GM18909 (cell line): ENCODE measurements at regions not wholly inside any gene's neighbourhood (a gene's known extent, or its start where the extent isn't known, plus 50 kb on each side); places are given as distances from the start of the nearest gene placed in this dataset.

Experiments
- ATAC-seq: cut with Tn5 transposase; IDR thresholded peaks from one replicate; pipeline ENCODE4 v1.9.1; 2021; ENCODE audit warnings: mild to moderate bottlenecking; ENCODE audit not compliant: unreplicated experiment, poor library complexity

DNA sequence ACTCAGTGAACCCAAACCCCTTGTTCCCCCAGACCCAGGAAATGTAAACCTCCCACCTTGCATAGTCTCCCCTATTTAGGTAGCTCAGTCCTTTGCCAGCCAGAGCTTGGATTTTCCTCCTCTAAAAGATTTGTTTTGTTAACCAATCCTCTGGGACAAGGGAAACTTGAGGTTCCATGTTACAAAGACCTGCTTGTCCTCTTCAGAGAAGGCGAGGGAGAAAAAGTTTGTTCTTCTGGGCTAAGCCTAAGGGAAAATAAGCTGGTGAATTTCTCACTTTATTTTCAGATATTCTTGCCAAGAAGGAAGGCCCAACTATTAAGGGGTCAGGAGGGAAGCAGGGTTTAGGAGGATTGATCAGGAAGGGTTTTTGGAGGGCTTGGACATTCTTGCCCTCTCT lies 136.1 kb upstream of the PROK2 start:
- ATAC-seq, result no peak

DNA sequence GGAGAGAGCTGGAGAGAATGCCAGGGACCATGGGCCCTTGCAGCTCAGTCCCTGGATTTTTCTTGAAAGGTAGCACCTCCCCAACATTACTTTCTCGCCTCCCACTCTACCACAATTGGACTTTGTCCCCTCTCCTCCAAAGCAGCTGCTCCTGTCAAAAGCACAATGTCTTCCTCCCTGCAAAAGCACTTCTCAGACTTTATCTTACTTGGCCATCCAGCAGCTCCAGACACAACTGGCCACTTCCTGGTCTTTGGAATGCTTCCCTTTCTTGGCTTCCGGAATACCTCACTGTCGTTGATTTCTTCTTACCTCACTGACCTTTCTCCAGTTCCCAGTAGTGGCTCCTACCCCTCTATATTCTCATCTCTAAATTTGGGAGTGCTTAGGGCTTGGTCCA lies 134.6 kb upstream of the PROK2 start:
- ATAC-seq, result no peak

DNA sequence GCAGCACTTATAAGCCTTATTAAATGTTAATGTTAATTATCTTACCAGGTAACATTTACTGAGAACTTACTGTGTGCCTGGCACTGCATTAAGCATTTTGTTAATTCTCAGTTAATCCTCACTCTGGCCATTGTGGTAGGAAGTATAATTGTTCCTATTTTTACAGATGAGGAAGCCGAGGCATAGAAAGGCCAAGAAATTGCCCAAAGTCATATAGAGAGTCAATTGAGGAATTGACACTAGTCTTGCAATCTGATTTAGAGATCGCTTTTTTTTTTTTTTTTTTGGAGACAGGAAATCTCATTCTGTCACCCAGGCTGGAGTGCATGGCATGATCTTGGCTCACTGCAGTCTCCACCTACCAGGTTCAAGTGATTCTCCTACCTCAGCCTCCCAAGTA lies 132.6 kb upstream of the PROK2 start:
- ATAC-seq, result no peak

DNA sequence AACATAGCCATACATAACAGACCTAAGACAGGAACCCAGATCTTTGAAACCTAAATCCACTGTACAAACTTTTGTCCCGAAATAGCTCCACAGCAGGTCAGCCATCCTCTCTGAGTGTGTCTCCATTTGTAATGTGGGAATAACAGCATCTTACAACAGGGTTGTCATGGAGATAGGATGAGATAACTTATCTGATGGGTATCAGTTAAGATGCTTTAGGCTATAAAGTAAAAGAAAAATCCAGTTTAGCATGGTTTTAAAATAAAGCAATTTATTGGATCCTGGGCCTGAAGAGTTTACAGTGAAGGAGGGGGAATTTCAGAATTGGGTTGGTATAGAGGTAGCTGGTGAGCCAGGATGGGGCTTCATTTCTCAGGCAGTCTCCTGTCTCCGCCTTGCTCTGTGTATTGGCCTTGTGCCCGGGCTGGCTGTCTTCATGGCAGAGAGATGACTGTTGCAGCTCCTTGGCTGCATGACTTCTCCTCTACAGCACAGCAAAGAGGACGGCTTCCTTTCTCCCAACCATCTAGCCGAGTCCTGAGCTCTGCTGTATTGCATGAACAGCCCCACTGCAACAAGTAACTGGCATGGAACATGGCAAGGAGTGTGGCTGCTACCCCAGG lies 131.9 kb upstream of the PROK2 start:
- ATAC-seq, result no peak

DNA sequence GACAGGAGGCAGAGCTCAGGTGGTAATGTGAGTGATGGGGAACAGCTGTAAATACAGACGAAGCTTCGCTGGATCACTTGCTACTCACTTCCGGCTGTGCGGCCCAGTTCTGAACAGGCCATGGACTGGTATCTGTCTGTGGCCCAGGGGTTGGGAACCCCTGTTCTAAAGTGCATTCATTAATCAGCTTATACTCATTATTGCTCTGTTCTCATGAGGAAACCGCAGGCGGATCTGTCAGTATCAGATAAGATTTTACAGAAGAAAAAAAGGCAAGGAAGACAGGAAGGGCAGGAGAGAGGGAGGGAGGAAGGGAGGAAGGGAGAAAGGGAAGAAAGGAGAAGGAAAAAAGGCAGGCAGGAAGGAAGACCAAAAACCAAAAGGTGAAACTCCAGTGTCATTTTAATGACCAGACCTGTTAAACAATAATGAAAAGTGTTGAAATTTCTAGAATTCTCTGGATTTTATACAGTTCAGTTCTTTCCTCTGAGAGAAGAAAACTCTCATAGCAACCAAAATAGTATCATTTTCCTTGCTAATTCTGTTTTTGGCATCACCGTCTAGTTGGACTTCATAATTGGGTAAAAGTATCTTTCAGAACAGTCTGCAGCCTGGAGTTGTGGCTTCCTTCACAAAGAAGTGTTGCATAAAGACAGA lies 128.0 kb upstream of the PROK2 start:
- ATAC-seq, result no peak

DNA sequence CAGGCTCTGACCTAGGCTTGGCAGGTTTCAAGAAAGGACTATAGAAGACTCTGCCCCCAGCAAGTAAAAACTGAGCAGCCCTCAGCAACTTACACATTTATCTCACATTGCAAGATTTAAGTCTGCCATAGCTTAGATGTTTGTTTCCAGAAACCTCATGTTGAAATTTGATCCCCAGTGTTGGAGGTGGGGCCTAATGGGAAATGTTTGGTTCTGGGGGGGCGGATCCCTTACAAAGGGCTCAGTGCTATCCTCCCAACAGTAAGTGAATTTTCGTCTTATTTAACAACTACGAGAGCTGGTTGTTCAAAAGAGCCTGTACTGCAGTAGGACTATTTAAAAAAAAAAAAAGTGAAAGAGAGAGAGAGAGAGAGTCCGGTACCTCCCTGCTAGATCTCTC lies 125.2 kb upstream of the PROK2 start:
- no peak for ATAC-seq

DNA sequence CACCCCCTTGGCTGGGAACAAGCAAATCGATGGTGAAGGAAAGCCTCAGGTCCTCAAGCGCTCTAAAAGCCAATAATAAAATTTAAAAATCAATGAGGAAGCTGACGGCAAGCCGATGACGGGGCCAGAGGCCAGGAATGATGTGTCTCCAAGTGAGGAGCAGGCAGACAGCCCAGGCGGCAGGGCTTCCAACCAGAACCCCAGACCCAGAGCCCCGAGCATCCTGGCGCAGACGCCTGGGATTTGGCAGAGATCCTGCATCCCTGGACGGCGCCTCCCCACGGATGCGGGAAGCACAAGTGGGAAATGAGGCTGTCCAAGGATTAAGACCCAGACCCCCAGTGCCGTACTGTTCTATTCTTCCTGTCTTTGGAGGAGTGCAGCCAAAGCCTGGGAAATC lies 123.0 kb upstream of the PROK2 start:
- no peak for ATAC-seq

DNA sequence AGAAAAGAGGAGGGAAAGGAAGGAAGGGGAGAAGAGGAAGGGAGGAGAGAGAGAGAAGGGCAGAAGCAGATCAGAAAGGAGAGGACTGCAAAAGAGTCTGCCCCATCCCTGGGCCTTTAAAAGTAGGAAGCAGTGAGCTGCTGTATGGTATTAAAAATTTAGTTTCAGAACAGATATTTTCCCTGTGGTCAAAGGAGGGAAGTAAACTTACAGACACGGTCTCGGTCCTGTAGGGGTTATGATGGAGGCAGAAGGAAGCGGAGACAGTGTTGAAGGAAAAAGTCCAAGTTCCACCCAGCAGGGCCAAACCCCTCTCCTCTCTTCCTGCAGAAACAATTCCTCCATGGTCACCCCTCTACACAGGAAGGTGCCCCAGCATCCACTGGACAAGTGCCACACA lies 122.0 kb upstream of the PROK2 start:
- no peak for ATAC-seq

DNA sequence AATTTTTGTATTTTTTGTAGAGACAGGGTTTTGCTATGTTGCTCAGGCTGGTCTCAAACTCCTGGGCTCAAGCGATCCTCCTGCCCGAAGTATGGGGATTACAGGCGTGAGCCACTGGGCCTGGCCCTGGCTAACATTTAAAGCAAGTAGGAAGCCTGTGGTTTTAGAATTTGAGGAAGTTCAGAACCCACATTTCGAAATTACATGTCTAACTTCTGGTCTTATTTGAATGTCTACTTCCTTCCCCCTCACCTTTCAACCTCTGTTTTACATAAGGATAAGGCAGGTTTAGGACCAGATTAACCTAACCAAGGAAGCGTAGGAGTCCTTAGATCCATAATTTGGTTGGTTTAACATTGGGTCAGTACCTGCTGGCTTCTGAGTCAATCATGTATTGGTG lies 120.5 kb upstream of the PROK2 start:
- peak; percentile 89 for ATAC-seq

DNA sequence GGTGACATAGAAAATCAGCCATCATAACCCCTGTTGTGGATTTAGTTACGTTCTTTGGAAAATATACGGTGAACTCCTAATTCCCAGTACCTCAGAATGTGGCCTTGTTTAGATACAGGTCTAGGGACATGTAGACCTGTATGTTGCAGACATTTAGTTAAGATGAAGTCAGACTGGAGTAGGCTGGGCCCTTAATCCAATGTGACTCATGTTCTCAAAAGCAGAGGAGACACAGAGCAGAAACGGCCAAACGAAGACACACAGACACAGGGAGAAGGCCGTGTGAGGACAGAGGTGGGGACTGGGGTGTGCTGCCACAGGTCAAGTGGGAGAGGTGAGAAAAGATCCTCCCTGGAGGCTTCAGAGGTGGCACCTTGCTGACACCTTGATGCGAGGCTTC lies 119.0 kb upstream of the PROK2 start:
- ATAC-seq, result no peak

DNA sequence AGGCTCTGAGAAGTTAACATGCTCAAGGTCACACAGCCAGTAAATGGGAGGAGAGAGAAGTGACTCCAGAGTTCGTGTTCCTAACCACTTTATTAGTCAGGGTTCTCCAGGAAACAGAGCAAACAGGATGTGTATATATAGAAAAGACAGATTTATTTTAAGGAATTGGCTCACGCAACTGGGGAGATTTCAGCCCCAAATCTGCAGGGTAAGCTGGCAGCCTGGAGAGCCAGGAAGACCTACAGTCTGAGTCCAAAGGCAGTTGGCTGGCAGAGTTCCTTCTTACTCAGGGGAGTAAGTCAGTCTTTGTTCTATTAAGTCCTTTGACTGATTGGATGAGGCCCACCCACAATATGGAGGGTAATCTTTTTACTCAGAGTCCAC lies 118.2 kb upstream of the PROK2 start:
- no peak for ATAC-seq

DNA sequence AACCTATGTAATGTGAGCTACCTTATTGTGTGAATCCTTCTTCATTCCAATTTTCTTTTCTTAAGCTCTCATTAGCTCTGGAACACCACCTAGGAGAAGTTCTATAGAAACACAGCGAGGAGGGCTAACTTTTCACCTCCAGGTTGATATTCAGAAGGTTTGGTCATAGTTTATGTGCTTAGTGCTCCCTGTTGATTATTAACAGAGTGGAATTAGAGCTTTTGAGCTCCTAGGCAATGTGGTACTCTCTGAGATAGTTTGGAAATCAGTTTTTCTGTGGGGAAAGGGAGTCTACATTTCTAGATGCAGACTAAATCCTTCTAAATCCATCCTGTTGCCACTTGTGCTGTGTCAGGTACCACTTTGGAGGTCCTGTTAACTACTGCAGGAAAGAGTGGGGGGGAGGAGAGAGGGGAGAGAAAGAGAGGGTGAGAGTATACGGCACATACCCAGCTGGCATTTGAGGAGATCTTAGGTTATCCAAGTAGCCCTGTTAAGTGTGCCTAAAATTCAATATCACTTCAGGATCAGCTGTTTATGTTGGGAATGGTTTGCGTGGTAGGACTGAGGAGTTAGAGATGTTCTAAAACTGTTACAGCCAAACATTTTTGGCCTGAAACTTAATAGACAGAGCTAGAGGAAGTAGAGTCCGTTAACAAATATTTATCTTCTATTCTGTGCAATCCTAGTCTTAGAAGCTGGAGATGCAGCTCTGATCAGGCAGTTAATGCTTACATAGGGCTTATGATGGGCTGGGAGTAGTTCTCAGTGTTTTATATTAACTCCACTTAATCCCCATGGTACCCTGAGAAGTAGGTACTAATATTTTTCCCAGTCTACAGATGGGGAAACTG lies 117.5 kb upstream of the PROK2 start:
- no peak for ATAC-seq

DNA sequence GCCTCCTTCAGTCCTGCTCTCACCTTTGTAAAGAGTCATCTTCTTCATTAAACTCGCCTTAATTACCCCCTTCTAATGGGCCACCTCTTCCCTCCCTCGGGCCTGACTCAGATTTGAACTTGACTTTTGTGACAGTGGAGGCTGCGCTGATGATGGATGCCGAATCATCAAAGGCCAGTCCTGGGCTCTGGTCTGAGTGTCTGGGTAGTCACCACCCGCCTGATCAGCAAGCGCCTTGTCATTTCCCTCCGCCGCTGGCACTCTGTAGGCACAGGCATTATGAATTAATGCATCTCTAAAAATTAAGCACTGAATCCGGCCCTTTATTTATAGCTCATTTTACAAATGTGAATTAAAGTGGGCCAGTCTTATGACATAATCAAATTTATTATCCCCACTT lies 116.7 kb upstream of the PROK2 start:
- ATAC-seq, result no peak

DNA sequence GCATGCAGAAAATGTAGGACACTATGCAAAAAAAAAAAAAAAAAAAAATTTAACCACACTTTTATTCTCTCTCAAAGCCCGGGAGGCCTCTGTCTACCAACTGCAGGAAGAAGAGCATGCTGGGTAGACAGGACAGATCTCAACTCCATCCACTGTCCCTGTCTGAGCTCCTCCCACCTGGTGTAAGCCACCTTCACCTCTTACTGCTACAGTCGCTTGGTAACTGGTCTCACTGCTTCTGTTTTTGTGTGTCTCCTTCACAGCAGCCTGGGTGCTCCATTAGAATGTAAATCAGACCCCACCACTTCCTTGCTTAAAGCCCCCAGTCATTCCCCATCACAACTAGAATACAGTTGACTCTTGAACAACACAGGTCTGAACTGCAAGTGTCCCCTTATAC lies 115.1 kb upstream of the PROK2 start:
- no peak for ATAC-seq

DNA sequence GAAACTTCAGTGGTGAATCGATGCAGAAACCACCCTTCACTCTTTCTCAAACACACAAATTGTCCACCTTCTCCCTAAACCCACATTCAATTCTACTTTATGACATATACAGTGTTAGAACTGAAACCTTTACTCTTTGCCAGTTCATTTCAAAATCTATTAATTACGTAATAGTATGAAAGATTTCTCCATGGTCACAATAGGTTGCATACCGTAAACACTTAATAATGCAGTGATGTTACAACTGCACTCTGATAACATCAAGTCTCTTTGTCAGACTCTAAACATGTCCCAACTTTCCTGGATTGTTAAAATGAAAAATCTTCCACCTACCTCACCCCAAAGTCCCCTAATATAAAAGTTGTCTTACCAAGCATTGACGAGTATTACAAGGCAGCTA lies 111.8 kb upstream of the PROK2 start:
- ATAC-seq, result no peak

DNA sequence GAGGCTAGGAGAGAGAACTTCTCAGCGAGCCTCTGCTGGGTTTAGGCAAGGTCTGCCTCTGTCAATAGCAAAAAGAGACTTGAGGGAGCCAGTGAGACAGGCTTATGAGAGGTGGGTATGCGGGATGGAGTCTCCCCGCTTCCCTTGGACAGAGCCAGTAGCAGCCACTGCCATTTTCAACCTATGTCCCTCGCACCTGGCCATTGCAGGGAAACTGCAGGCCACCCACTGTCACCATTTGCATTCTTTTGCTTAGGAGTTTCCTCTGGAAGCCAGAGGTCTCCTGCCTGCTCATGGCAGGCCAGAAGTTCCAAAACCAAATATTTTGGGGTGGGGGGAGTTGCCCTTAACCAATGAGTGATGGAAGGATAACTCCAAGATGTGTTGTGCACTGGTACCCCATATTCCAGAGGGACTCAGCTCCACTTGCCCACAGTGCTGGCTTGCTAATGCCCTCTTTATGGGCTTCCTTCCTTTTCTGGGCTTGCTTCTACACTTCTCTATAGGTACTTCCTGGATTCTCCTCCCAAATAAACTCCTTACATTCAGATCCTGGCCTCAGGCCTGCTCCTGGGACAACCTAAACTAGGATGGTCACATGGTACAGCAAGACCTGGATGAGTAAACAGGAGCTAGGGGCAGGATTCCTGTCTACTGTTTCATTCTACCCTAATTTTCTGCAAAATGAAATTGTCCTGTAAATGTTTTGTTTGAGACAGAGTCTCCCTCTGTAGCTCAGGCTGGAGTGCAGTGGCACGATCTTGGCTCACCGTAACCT lies 108.9 kb upstream of the PROK2 start:
- ATAC-seq, result no peak

DNA sequence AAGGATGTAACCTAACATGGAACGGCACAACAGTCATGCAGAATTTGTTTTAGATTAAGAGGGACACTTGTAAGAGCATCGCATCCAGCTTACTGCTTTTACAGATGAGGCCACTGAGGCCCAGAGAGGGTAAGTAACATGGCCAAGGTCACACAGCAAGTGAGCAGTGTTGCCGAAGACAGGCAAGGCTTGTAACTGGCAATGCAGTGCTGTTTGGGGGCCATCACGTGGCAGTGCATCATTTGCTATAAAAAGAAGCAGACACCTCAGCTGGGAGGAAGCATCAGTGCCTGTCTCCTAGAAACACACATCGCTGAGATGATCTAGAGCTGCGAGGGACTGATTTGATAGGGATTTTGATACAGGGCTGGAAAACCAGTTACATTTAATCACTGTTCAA lies 108.2 kb upstream of the PROK2 start:
- no peak for ATAC-seq

DNA sequence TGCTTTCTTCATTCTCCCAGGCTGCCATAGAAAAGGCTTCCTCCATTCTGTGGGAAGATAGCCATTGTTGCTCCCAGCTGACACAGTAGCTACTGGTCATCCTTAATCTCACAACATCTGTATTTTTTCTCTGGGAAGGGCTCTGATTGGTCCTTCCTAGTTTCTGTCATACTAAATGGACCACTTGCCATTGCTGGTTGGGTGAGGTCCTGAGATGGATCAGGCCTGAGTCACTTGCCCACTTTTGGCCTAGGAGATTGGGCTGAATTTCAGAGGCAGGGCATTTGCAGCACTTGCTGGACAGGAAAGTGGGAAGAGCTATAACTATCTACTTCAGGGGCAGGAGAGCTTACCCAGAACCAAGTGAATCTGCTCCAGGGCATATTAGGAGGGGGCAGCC lies 106.5 kb upstream of the PROK2 start:
- no peak for ATAC-seq

DNA sequence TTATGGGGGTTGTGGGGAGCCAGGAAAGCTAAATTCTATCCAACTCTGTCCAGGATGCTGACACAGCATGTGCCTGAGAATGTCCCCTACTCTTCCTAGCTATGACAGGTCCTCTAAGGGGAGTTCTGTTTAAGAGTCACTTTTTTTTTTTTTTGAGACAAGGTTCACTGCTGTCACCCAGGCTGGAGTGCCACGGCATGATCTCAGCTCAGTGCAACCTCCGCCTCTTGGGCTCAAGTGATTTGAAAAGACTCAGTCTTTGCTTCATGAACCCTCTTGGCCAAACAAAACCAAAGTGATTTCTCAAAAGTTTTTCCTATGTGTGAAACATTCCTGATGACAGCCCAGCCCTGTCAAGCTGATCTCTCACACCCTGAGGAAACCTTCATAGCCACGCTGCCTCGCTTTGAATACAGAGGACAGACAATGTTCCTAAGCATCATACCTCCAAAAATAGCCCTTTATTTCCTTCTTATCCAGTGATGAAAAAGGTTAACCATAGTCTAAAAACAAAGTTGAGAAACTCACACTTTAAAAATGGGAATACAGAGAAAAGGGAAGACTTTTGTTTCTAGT lies 105.5 kb upstream of the PROK2 start:
- ATAC-seq, result no peak

DNA sequence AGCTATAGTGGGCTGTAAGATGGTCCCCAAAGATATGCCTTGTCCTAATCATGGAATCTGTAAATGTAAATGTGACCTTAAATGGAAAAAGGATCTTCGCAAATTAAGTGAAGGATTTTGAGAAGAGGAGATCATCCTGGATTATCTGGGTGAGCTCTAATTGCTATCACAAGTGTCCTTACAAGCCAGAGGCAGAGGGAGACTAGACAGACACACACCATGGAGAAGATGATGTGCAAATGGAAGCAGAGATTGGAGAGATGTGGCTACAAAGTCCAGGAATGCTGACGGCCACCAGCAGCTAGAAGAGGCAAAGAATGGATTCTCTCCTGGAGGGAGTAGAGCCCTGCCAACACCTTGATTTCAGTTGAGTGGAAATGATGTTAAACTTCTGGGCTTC lies 102.3 kb upstream of the PROK2 start:
- ATAC-seq, result no peak

DNA sequence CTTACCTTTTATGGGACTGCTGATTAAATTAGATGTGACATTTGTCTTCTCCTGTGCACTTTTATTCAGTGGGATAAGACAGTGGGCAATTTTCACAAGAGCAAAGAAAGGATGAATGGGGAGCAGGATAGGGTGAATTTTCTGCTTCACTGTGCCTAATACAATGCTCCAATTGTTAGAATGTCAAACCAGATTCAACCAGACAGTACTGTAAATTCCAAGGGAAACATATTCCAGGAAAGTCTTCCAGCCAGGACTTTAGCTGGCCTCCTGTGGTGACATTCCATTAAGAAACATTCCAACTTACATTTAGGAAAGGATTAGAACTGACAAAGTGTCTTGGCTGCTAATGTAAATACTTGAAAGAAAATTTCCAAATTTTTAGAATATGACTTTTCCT lies 100.1 kb upstream of the PROK2 start:
- ATAC-seq, result no peak
